GM12891 (cell line): ENCODE measurements at regions not wholly inside any gene's neighbourhood (a gene's known extent, or its start where the extent isn't known, plus 50 kb on each side); places are given as distances from the start of the nearest gene placed in this dataset.
"Not testable (repeated sequence)": the region's sequence is repeated elsewhere in the genome, so short reads cannot be mapped to it uniquely, and the experiment has no call there.

Experiments used
- DNase-seq: peaks from one replicate; pipeline ENCODE4 v3.0.0; 2011; ENCODE audit warnings: low spot score; ENCODE audit not compliant: insufficient read length
- FAIRE-seq: peaks from 2 replicates; lab custom pipeline; 2011; peaks lifted over from hg19 to GRCh38; lab: Jason Lieb, UNC
- PAX5 ChIP-seq: IDR thresholded peaks from 2 replicates; pipeline ENCODE4 v1.6.1; 2011; ENCODE audit warnings: low read length, moderate library complexity, mild to moderate bottlenecking; ENCODE audit not compliant: insufficient read depth, severe bottlenecking
- POLR2A ChIP-seq: IDR thresholded peaks from 2 replicates; pipeline ENCODE4 v1.6.1; 2011; ENCODE audit warnings: low read depth, low read length, control low read depth
- POLR2AphosphoS5 ChIP-seq: IDR thresholded peaks from 2 replicates; pipeline ENCODE4 v1.6.1; 2011; ENCODE audit warnings: low read depth, low read length, control low read depth
- POU2F2 ChIP-seq: IDR thresholded peaks from 2 replicates; pipeline ENCODE4 v1.6.1; 2011; ENCODE audit warnings: low read depth, mild to moderate bottlenecking, control low read depth, low read length, moderate library complexity
- SPI1 ChIP-seq: IDR thresholded peaks from 2 replicates; pipeline ENCODE4 v1.6.1; 2011; ENCODE audit warnings: low read depth, low read length, control low read depth
- TAF1 ChIP-seq: IDR thresholded peaks from 2 replicates; pipeline ENCODE4 v1.6.1; 2011; ENCODE audit warnings: low read depth, low read length, control low read depth

DNA sequence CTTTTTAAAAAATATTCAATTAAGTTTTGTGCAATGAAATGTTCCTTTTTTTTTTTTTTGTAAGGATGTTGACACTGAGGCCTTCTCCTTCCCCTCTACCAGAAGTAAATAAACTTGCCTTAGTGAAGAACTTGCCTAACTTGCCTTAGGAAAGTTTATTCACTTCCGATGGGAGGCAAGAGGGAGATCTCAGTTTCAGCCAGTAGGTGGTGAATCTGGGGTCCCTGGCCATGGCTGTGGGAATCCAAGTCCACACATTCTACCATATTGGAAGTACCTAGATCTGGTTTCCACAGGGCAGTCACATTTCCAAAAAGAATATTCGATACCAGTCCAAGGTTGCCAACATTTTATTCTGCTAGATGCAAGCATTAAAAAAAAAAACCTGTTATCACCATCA is 270.9 kb downstream of the CCSER2 start:
- TF ChIP-seq PAX5 (no peak), TAF1 (no peak), POU2F2 (no peak), POLR2AphosphoS5 (no peak), SPI1 (no peak), POLR2A (no peak)
- FAIRE-seq, result no peak
- no peak for DNase-seq

DNA sequence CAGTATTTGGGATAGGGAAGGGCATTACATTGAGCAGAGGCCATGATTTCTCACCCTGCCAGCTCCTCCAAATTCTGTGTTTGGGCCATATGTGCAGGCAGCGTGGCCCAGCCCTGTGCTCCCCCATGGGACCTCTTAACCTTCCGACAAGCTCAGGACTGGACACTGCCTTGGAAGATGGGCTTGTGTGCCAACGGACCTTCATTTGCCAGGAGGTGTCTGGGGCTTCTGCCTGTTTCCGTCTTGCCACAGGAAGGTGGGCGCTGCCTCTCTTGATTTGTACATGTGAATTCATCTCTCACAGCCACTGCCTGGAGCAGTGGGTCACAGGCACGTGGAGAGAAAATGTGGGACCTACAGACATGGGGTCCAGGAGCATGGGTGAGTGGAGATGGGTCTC is 272.6 kb downstream of the CCSER2 start:
- no peak for TF ChIP-seq TAF1
- no peak for TF ChIP-seq POU2F2
- no peak for TF ChIP-seq SPI1
- TF ChIP-seq PAX5, result no peak
- no peak for TF ChIP-seq POLR2AphosphoS5
- TF ChIP-seq POLR2A, result no peak
- no peak for DNase-seq
- no peak for FAIRE-seq

DNA sequence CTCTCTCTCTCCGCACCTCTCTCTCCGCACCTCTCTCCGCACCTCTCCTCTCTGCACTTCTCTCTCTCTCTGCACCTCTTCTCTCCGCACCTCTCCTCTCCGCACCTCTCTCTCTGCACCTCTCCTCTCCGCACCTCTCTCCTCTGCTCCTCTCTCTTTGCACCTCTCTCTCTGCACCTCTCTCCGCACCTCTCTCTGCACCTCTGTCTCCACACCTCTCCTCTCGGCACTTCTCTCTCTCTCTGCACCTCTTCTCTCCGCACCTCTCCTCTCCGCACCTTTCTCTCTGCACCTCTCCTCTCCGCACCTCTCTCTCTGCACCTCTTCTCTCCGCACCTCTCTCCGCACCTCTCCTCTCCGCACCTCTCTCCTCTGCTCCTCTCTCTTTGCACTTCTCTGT is 274.2 kb downstream of the CCSER2 start:
- not testable (repeated sequence) for DNase-seq, FAIRE-seq

DNA sequence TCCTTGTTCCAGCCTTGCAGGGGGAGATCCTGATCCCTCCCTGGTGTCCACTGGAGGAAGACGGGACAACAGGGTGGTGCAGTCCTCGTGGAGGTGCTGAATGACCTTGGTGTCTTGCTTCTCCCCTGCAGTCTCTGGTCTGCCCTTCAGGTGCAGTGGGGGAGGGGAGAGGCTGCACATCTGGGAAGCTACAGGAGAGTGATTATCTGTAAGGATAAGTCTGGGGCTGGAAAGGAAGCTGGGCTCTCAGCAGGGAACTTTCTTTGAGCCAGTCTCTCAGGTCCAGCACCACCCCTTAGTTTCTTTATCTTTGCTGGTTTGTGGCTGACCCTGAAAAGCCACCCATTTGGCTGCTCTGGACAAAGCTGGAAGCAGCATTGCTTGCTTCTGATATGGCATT is 275.6 kb downstream of the CCSER2 start:
- DNase-seq (no peak), FAIRE-seq (no peak)
- no peak for TF ChIP-seq POLR2A
- no peak for TF ChIP-seq PAX5
- no peak for TF ChIP-seq SPI1
- TF ChIP-seq TAF1, result no peak
- TF ChIP-seq POLR2AphosphoS5, result no peak
- no peak for TF ChIP-seq POU2F2

DNA sequence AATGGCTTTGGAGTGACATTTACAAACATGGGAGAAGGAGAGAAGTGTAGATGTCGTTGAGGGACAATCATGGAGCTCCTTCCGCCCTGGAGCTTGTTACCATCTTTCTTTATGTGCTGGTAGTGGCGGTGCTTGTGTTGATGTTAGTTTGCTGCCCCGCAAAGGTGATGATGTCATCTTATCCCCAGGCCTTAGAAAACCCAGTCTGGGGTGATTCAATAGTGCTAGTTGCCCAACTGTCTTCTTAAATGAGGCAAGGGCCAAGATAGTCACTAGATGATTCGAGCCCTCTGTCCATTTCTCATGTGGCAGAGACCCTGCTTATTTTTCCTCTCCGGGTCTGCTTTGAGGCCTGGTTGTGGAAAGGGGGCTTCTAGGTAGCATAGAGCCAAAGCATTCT is 277.4 kb downstream of the CCSER2 start:
- no peak for TF ChIP-seq POLR2A
- TF ChIP-seq PAX5, result no peak
- TF ChIP-seq POLR2AphosphoS5, result no peak
- no peak for TF ChIP-seq SPI1
- no peak for TF ChIP-seq TAF1
- TF ChIP-seq POU2F2, result no peak
- FAIRE-seq (no peak), DNase-seq (no peak)

DNA sequence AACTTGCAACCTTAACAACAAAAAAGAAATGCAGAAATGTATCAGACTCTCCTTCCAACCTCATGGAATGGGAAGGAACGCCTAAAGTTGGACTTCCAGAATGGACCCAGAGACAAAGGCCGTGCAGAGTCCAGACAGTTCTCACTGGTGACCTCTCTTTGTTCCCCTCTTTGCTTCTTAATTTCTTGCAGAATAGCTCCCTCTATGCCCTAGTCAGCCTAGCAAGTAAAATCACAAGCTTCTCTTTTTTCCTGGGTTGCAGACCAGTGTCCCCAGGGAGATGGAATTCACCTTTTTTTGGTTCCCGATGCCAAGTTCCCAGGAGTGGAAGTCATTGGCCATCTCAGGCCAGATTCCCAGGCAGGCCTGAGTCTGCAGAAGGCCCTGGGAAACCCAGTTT is 278.0 kb downstream of the CCSER2 start:
- FAIRE-seq, result no peak
- DNase-seq, result no peak
- TF ChIP-seq POLR2AphosphoS5 (no peak), PAX5 (no peak), POU2F2 (no peak), TAF1 (no peak), SPI1 (no peak), POLR2A (no peak)

DNA sequence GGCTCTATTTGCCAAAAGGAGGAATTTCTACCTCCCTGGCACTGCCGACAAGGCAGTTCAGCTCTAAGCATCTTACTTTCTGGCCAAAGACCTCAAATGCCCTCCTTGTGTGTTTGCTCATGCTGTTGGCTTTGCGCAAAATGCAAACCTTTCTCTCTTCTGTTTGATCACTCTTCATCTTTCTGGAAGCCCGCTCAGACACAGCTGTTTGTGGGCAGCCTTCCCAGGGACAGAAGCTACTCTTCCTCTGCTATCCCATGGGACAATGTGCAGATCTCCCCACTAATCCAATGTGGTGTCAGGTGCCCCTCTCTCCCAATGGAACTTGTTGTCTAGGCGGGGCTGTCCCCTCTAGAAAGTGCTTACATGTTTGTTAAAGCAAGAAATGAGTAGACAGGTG is 278.7 kb downstream of the CCSER2 start:
- FAIRE-seq (no peak), DNase-seq (no peak)
- TF ChIP-seq SPI1, result no peak
- TF ChIP-seq POLR2AphosphoS5, result no peak
- no peak for TF ChIP-seq PAX5
- no peak for TF ChIP-seq TAF1
- TF ChIP-seq POLR2A, result no peak
- no peak for TF ChIP-seq POU2F2

DNA sequence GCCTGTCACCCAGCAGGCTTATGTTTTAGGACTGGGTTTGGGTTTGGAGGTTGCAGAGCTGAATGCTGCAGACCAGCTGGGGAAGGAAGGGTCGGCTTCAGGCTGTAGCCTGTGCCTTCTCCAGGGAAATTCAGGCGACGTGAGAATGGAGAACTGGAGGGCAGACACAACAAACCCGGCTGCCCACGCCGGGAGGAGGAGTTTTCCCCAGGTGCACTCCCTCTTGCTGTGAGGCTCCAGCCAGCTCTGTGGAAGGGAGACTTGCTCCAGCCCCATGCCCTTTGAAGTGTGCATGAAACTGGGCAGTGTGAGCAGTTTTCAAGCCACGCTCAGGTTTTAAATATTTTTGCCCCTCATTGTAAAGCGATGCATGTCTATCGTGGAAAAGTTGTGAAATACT is 279.1 kb downstream of the CCSER2 start:
- TF ChIP-seq SPI1 (no peak), PAX5 (no peak), TAF1 (no peak), POLR2A (no peak), POU2F2 (no peak), POLR2AphosphoS5 (no peak)
- DNase-seq (no peak), FAIRE-seq (no peak)

DNA sequence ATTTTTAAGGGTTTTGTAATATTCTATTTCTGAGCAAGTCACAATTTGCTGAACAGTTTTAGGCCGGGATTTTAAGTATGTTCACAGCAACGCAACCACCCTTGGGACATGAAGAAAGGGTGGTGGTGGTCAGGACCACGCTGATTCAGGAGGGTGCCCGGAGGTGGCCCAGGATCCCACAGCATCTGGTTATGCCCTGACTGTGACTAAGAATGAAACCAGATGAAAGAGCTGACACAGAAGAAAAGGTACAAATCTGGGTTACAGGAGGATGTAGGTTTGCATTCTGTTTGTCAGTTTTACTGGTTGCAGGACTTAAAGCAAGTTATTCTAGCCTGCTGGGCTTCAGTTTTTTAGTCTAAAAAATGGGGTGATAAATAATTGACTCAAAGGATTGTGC is 279.7 kb downstream of the CCSER2 start:
- no peak for FAIRE-seq
- no peak for TF ChIP-seq POU2F2
- no peak for TF ChIP-seq POLR2AphosphoS5
- TF ChIP-seq PAX5, result no peak
- no peak for TF ChIP-seq POLR2A
- TF ChIP-seq TAF1, result no peak
- TF ChIP-seq SPI1, result no peak
- no peak for DNase-seq

DNA sequence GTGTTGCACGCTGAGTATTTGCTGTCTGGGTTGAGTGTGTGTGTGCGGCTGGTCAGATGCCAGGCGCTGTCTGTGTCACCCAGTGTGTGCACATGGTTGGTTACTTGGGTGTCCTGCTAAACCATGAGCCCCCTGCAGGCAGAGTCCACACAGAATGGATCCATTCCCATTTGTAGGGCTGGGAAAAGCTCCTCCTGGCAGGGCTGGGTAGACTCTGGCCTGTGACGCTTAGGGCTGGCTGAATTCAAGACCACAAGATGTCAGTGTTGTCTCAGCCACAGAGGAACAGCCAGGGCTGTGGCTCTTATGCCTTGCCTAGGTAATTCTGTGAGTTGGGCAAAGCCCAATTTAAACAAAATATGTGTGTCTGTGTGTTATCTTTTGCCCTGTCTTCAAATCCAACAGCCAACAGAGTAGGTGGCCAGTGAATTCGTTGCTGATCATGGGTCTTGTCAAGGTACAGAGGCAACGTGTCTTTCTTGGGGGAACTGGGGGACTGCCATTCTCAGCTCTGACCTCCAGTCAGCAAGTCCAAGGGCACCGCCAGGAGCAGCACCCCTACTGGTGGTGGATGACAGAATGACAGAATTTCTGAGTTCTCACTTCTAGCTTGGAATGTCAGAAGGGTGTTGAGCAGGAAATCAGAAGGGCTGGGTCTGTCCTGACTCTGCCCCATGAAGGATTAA is 285.1 kb downstream of the CCSER2 start:
- TF ChIP-seq SPI1 (no peak), POU2F2 (no peak), TAF1 (no peak), POLR2AphosphoS5 (no peak), POLR2A (no peak), PAX5 (no peak)
- no peak for FAIRE-seq
- DNase-seq, result no peak
